ENCODE measurements at regions not wholly inside any gene's neighbourhood (a gene's known extent, or its start where the extent isn't known, plus 50 kb on each side); places are given as distances from the start of the nearest gene placed in this dataset.

DNA sequence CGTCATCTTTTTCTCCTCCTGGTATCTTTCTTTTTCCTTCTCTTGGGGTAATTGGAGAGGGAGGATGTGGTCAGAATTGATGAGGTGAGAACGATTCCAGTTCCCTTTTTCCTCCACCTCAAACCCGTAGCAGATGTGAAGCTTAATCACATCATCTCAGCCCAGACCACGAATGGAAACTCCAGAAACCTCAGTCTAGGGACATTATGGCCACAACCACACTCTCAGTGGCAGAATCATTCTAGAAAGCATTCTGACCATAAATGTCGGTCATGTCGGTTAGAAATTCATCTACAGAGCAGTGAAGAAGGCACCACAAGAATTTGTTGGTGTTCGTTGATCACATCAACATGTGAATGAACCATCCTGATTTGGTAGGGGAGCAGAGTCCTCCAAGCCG lies 78.7 kb downstream of the GATA3 start:
- Histone ChIP-seq H3K36me3 (ENCODE audit: control insufficient read depth, insufficient read depth, low read length) (no peaks in the 10 kb centered on the region), H3K4me3 (ENCODE audit: low read length) (no peak overlapping the region), H3K27ac (ENCODE audit: low read length) (no peak overlapping the region), H3K9me3 (ENCODE audit: control insufficient read depth, insufficient read depth, low read length) (no peaks in the 10 kb centered on the region), H3K27me3 (ENCODE audit: control insufficient read depth, insufficient read depth, low read length) (peaks cover 2% of the 10 kb centered on the region), H3K4me1 (ENCODE audit: control insufficient read depth, insufficient read depth, low read length) (peaks cover 10% of the 10 kb centered on the region)
- H3K36me3 Mint-ChIP-seq = no peaks in the 10 kb centered on the region
- peak in 1 of 2 donors; percentile 14 for DNase-seq
- TF ChIP-seq CTCF (IDR thresholded peaks at IDR 0.05) = no peak
- H3K4me3 Mint-ChIP-seq = peak overlapping the region; percentile 3
- peaks cover 20 to 32% of the 10 kb centered on the region in 2 donors for H3K4me1 Mint-ChIP-seq
- H3K9me3 Mint-ChIP-seq = no peaks in the 10 kb centered on the region
- H3K27me3 Mint-ChIP-seq (ENCODE audit: low read depth in 2 of 2) = peaks cover 16 to 18% of the 10 kb centered on the region in 2 donors
- 12% methylated on average over 7 of the region's 8 CpGs for WGBS (ENCODE audit: insufficient coverage)
- H3K27ac Mint-ChIP-seq = peak overlapping the region in 1 of 2 donors; percentile 68
- intact Hi-C loops (cut with micrococcal nuclease) = no loop called here
- peak in 1 of 3 donors; percentile 49 for ATAC-seq

- intact Hi-C loops (cut with micrococcal nuclease) = no loop called here
- Histone ChIP-seq H3K27ac (ENCODE audit: low read length) (no peak overlapping the region), H3K4me1 (ENCODE audit: control insufficient read depth, insufficient read depth, low read length) (peaks cover 10% of the 10 kb centered on the region), H3K9me3 (ENCODE audit: control insufficient read depth, insufficient read depth, low read length) (no peaks in the 10 kb centered on the region), H3K27me3 (ENCODE audit: control insufficient read depth, insufficient read depth, low read length) (peaks cover 2% of the 10 kb centered on the region), H3K4me3 (ENCODE audit: low read length) (no peak overlapping the region), H3K36me3 (ENCODE audit: control insufficient read depth, insufficient read depth, low read length) (no peaks in the 10 kb centered on the region)
- H3K4me1 Mint-ChIP-seq = peaks cover 24 to 40% of the 10 kb centered on the region in 2 donors
- no peak overlapping the region for H3K4me3 Mint-ChIP-seq
- H3K27ac Mint-ChIP-seq = no peak overlapping the region
- no peaks in the 10 kb centered on the region for H3K36me3 Mint-ChIP-seq
- peaks cover 16 to 18% of the 10 kb centered on the region in 2 donors for H3K27me3 Mint-ChIP-seq (ENCODE audit: low read depth in 2 of 2)
- TF ChIP-seq CTCF (IDR thresholded peaks at IDR 0.05) = no peak
- ATAC-seq = no peak
- DNase-seq = no peak
- WGBS (ENCODE audit: insufficient coverage) = 88% methylated on average over 2 of the region's 2 CpGs
- no peaks in the 10 kb centered on the region for H3K9me3 Mint-ChIP-seq
These were observed 82.2 kb downstream of the GATA3 start for GRCh38 chr10:8136736-8137135.

DNA sequence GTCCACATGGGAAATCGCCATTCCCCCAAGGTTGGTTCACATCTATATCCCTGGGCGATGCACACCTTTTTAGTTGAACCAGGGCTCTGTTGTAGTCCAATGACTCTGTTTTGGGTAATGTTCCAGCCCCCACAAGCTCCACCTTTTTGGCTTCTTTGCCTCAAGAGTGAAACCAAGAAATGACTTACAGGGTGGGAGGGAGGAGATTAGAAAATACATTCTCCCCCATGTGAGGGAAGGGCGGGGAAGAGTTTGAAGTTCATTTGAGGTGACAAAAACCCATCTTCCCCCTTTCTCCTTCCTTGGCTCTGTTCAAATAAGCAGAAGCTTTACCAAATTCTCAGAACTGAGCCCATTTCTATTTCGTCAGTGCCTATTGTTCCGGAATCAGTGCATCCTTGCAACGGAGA lies 82.8 kb downstream of the GATA3 start:
- ATAC-seq (peak in 1 of 3 donors; percentile 45), DNase-seq (peak in 1 of 2 donors; percentile 66)
- no peak overlapping the region for H3K4me3 ChIP-seq (ENCODE audit: low read length)
- H3K27ac ChIP-seq (ENCODE audit: low read length) = peak overlapping the region; percentile 14
- Mint-ChIP-seq H3K36me3 (no peaks in the 10 kb centered on the region), H3K4me1 (peaks cover 24 to 40% of the 10 kb centered on the region in 2 donors), H3K27ac (no peak overlapping the region), H3K9me3 (no peaks in the 10 kb centered on the region), H3K27me3 (ENCODE audit: low read depth in 2 of 2) (peaks cover 16 to 18% of the 10 kb centered on the region in 2 donors), H3K4me3 (peak overlapping the region; percentile 52)
- WGBS (ENCODE audit: insufficient coverage) = 69% methylated on average over 5 of the region's 6 CpGs
- peaks cover 2% of the 10 kb centered on the region for H3K27me3 ChIP-seq (ENCODE audit: control insufficient read depth, insufficient read depth, low read length)
- H3K9me3 ChIP-seq (ENCODE audit: control insufficient read depth, insufficient read depth, low read length) = no peaks in the 10 kb centered on the region
- intact Hi-C loops (cut with micrococcal nuclease) = no loop called here
- H3K36me3 ChIP-seq (ENCODE audit: control insufficient read depth, insufficient read depth, low read length) = no peaks in the 10 kb centered on the region
- peaks cover 10% of the 10 kb centered on the region for H3K4me1 ChIP-seq (ENCODE audit: control insufficient read depth, insufficient read depth, low read length)
- TF ChIP-seq CTCF (IDR thresholded peaks at IDR 0.05) = no peak

DNA sequence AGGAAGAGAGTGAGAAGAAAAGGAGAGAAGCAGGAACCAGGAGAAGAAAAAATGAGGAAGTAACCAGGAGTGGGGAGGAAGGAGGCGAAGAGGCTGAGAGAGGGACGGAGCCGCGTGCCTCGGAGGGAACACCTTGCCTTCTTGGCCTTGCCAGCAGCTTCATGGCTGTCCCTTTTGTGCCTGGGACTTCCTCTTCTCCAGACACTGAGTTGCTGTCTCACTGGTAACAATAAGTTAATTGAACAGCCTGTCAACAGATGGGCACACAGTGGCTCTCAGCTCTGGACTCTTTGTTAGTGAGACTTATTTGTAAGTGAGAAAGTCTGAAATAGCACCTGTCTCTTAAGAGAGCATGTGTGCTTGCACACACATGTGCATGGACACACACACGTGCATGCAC lies 83.2 kb downstream of the GATA3 start:
- peak in 1 of 2 donors; percentile 47 for DNase-seq
- no peak for TF ChIP-seq CTCF (IDR thresholded peaks at IDR 0.05)
- H3K27ac ChIP-seq (ENCODE audit: low read length) = no peak overlapping the region
- Mint-ChIP-seq H3K4me3 (peak overlapping the region; percentile 52), H3K9me3 (no peaks in the 10 kb centered on the region), H3K27ac (no peak overlapping the region), H3K27me3 (ENCODE audit: low read depth in 2 of 2) (peaks cover 14 to 15% of the 10 kb centered on the region in 2 donors), H3K36me3 (no peaks in the 10 kb centered on the region), H3K4me1 (peaks cover 23 to 37% of the 10 kb centered on the region in 2 donors)
- H3K4me1 ChIP-seq (ENCODE audit: control insufficient read depth, insufficient read depth, low read length) = peaks cover 10% of the 10 kb centered on the region
- WGBS (ENCODE audit: insufficient coverage) = 29% methylated on average over 6 of the region's 6 CpGs
- H3K27me3 ChIP-seq (ENCODE audit: control insufficient read depth, insufficient read depth, low read length) = peaks cover 2% of the 10 kb centered on the region
- no peaks in the 10 kb centered on the region for H3K9me3 ChIP-seq (ENCODE audit: control insufficient read depth, insufficient read depth, low read length)
- ATAC-seq = peak in 1 of 3 donors; percentile 34
- H3K4me3 ChIP-seq (ENCODE audit: low read length) = no peak overlapping the region
- intact Hi-C loops (cut with micrococcal nuclease) = no loop called here
- H3K36me3 ChIP-seq (ENCODE audit: control insufficient read depth, insufficient read depth, low read length) = no peaks in the 10 kb centered on the region
